GM12873 (cell line): ENCODE measurements at regions not wholly inside any gene's neighbourhood (a gene's known extent, or its start where the extent isn't known, plus 50 kb on each side); places are given as distances from the start of the nearest gene placed in this dataset.

Experiments
- TF ChIP-seq, protein P1 (sequence below): IDR thresholded peaks from 2 replicates; pipeline ENCODE4 v1.5.1; 2012; ENCODE audit warnings: low read depth, mild to moderate bottlenecking, moderate library complexity, low read length, control low read depth; ENCODE audit not compliant: insufficient read depth; ENCODE audit errors: missing control alignments

GRCh38 chr4:188976644-188977115 lies 837.4 kb downstream of the TRIML1 start:
- TF ChIP-seq, protein P1, sequence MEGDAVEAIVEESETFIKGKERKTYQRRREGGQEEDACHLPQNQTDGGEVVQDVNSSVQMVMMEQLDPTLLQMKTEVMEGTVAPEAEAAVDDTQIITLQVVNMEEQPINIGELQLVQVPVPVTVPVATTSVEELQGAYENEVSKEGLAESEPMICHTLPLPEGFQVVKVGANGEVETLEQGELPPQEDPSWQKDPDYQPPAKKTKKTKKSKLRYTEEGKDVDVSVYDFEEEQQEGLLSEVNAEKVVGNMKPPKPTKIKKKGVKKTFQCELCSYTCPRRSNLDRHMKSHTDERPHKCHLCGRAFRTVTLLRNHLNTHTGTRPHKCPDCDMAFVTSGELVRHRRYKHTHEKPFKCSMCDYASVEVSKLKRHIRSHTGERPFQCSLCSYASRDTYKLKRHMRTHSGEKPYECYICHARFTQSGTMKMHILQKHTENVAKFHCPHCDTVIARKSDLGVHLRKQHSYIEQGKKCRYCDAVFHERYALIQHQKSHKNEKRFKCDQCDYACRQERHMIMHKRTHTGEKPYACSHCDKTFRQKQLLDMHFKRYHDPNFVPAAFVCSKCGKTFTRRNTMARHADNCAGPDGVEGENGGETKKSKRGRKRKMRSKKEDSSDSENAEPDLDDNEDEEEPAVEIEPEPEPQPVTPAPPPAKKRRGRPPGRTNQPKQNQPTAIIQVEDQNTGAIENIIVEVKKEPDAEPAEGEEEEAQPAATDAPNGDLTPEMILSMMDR: no peak

DNA sequence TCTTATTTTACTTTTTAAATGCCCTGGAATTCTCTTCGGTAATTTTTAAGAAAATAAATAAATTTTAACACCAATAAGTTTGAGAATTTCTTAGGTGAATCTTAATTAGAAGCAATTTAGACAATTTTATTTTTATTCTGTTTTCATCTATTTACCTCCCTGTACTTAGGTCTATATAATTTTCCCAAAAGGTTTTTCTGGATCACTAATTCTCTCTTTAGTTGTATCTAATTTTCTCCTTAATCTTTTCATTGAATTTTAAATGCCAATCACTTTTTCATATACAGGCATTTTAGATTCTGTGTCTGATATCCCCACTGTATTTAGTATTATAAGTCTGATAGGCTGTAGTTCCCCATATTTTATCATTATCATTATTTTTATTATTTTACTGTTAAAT lies 845.3 kb downstream of the TRIML1 start:
- TF ChIP-seq, protein P1: no peak

DNA sequence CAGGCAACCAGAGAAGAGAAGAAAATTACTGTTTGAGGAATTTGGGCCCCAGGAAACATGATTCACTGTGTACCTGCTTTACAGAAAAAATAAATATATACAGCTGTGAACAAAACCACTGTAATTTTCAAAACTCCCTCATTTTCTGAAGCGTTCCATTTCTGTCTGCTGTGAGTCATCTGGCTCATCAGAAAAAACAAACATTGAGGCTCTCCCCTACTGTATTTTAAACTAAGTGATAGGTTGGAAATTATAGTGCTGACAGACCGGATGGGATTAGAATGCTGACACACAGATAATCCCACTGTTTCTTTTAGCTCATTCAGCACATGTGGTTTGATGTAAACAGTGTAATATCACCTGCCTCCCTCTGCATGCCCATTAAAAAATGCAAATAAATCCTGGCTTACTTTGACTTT lies 847.0 kb downstream of the TRIML1 start:
- TF ChIP-seq, protein P1: no peak

- TF ChIP-seq, protein P1: no peak
Observed at GRCh38 chr4:188987011-188987410, 847.8 kb downstream of the TRIML1 start.

DNA sequence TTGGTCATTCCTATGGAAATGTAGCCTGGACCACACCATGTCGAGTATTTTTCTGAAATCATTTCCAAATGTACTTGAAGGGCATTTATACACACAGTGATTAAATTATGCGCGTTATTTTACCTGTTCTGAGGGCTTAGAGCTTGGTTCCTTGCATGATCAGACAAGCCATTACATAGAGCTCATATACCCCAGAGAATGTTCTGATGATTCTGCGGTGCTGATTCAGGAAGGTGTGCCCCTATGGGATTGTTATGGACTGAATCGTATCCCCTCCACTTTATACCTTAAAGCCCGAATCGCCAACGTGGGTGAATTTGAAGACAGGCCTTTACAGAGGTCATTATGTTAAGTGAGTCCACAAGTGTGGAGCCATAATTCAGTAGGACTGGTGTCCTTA lies 848.9 kb downstream of the TRIML1 start:
- TF ChIP-seq, protein P1: no peak

DNA sequence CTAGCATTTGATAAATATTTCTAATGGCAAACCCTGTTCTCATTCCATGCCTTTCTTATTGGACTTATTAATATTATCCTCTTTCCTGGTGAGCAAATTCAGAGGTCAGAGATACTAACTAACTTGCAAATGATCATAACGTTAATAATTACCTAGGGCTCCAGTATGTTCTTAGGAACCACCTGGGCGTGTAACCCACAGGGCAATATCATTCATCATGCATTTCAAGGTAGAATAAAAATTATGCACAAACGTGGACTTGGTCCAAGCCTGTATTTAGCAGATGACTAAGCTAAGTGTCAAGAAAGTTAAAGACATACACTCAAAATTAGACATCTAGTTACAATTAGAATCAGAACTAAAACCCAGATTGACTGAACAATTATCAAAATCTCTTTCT lies 850.1 kb downstream of the TRIML1 start:
- TF ChIP-seq, protein P1: no peak

DNA sequence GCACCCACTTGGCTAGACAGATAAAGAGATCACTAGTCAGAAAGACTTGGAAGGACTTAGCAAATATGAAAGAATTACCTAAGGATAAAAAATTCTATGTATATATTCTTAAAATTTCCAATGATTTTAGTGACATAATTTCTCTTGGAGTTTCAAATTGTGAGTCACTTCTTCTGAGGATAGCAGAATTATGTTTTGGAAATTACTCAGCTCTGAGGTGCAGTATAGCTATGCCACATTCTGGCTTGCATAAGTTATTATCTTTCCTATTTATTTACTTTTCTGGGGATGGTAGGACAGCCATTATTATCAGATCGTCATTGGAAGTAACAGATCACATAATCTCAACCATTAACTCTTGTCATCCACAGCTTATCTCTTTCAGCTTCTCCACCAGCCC lies 853.5 kb downstream of the TRIML1 start:
- TF ChIP-seq, protein P1: no peak
